ENCODE measurements at regions not wholly inside any gene's neighbourhood (a gene's known extent, or its start where the extent isn't known, plus 50 kb on each side); places are given as distances from the start of the nearest gene placed in this dataset.

GRCh38 chr6:169933251-169933821 lies 181.9 kb downstream of the ERMARD start:
- Histone ChIP-seq H4K20me1 (ENCODE audit: insufficient read depth, low read length) (no peaks in the 10 kb centered on the region), H3K9me3 (ENCODE audit: insufficient read depth, low read depth, low read length) (peaks cover 6% of the 10 kb centered on the region), H3K9ac (ENCODE audit: low read length) (no peak overlapping the region), H3K79me2 (ENCODE audit: insufficient read depth, low read length) (no peaks in the 10 kb centered on the region), H3K4me3 (ENCODE audit: insufficient read depth, low read depth, low read length) (no peak overlapping the region), H2AFZ (ENCODE audit: low read depth, low read length) (no peak overlapping the region), H3K27ac (ENCODE audit: low read depth, low read length) (no peak overlapping the region), H3K36me3 (ENCODE audit: insufficient read depth, low read length) (no peaks in the 10 kb centered on the region), H3K4me1 (ENCODE audit: insufficient read depth, low read length) (no peaks in the 10 kb centered on the region), H3K27me3 (ENCODE audit: insufficient read depth, low read length) (no peaks in the 10 kb centered on the region), H3K4me2 (ENCODE audit: low read length) (no peak overlapping the region)
- Mint-ChIP-seq H3K9me3 (ENCODE audit: unreplicated experiment) (peaks cover 6% of the 10 kb centered on the region), H3K4me1 (ENCODE audit: low read depth, unreplicated experiment) (peaks cover 5% of the 10 kb centered on the region), H3K27ac (ENCODE audit: unreplicated experiment) (no peak overlapping the region), H3K27me3 (ENCODE audit: low read depth, unreplicated experiment) (peaks cover 43% of the 10 kb centered on the region), H3K4me3 (ENCODE audit: unreplicated experiment) (no peak overlapping the region), H3K36me3 (ENCODE audit: low read depth, unreplicated experiment) (no peaks in the 10 kb centered on the region)
- no peak for DNase-seq (ENCODE audit: low read depth)
- no peak for FAIRE-seq
- no peak for TF ChIP-seq CTCF (IDR thresholded peaks at IDR 0.05; ENCODE audit: insufficient read depth, low read depth, low read length)
- TF ChIP-seq EZH2 (IDR thresholded peaks at IDR 0.05; ENCODE audit: insufficient read depth, low read length) = no peak

DNA sequence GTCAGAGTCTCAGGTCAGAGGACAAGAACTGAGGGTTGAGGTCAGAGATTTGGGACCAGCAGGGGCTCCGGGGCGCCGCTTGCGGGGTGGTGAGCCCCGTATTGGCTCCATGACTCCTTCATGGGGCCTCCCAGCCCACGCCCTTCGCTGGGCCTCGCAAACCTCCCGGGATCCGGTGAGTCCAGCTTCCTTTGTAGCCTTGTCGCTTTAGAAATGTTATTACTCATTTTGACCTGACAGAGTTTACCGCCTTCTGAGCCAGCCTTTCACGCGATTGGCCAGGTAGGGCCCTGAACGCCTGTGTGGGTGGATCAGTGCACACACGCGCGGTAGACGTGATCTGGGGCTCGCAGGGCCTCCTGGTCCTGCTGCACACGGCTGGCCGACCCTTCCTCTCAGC lies 181.1 kb downstream of the ERMARD start:
- no peak overlapping the region for H2AFZ ChIP-seq (ENCODE audit: low read depth, low read length)
- H3K9ac ChIP-seq (ENCODE audit: low read length) = no peak overlapping the region
- no peaks in the 10 kb centered on the region for H3K79me2 ChIP-seq (ENCODE audit: insufficient read depth, low read length)
- H3K4me1 Mint-ChIP-seq (ENCODE audit: low read depth, unreplicated experiment) = peaks cover 5% of the 10 kb centered on the region
- H3K4me3 ChIP-seq (ENCODE audit: insufficient read depth, low read depth, low read length) = no peak overlapping the region
- FAIRE-seq = no peak
- no peak for TF ChIP-seq CTCF (IDR thresholded peaks at IDR 0.05; ENCODE audit: insufficient read depth, low read depth, low read length)
- no peak for TF ChIP-seq EZH2 (IDR thresholded peaks at IDR 0.05; ENCODE audit: insufficient read depth, low read length)
- H3K27ac Mint-ChIP-seq (ENCODE audit: unreplicated experiment) = no peak overlapping the region
- H3K9me3 ChIP-seq (ENCODE audit: insufficient read depth, low read depth, low read length) = peaks cover 6% of the 10 kb centered on the region
- H3K27me3 ChIP-seq (ENCODE audit: insufficient read depth, low read length) = no peaks in the 10 kb centered on the region
- H3K4me1 ChIP-seq (ENCODE audit: insufficient read depth, low read length) = no peaks in the 10 kb centered on the region
- no peaks in the 10 kb centered on the region for H3K36me3 ChIP-seq (ENCODE audit: insufficient read depth, low read length)
- no peak for DNase-seq (ENCODE audit: low read depth)
- H3K36me3 Mint-ChIP-seq (ENCODE audit: low read depth, unreplicated experiment) = no peaks in the 10 kb centered on the region
- no peak overlapping the region for H3K4me2 ChIP-seq (ENCODE audit: low read length)
- H3K27ac ChIP-seq (ENCODE audit: low read depth, low read length) = no peak overlapping the region
- H3K4me3 Mint-ChIP-seq (ENCODE audit: unreplicated experiment) = no peak overlapping the region
- no peaks in the 10 kb centered on the region for H4K20me1 ChIP-seq (ENCODE audit: insufficient read depth, low read length)
- H3K9me3 Mint-ChIP-seq (ENCODE audit: unreplicated experiment) = peaks cover 6% of the 10 kb centered on the region
- H3K27me3 Mint-ChIP-seq (ENCODE audit: low read depth, unreplicated experiment) = peaks cover 39% of the 10 kb centered on the region

DNA sequence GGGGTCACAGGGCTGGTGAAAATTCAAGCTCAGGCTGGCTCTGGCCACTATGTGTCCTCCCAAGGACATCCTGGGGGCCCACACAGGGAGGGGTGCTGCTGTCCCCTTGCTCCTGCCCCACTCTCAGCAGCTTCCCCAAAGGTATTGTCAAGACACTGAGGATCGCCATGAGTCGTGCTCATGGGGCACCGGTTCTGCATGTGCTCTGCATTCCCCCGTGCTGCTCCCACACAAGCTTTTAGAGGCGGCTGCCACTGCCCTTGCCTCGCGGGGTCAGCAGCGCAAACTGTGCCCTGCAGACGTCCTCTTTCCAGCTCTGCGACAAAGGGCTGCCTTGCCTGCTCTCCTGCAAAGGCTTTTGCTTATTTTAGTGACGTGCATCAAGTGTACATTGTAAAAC lies 179.8 kb downstream of the ERMARD start:
- H3K4me1 Mint-ChIP-seq (ENCODE audit: low read depth, unreplicated experiment) = peaks cover 5% of the 10 kb centered on the region
- H3K27ac Mint-ChIP-seq (ENCODE audit: unreplicated experiment) = no peak overlapping the region

More for the DNA sequence above, 179.8 kb downstream of the ERMARD start:
- Histone ChIP-seq H3K36me3 (ENCODE audit: insufficient read depth, low read length) (no peaks in the 10 kb centered on the region), H3K27ac (ENCODE audit: low read depth, low read length) (no peak overlapping the region), H3K27me3 (ENCODE audit: insufficient read depth, low read length) (no peaks in the 10 kb centered on the region), H3K9me3 (ENCODE audit: insufficient read depth, low read depth, low read length) (peaks cover 10% of the 10 kb centered on the region), H4K20me1 (ENCODE audit: insufficient read depth, low read length) (no peaks in the 10 kb centered on the region), H3K79me2 (ENCODE audit: insufficient read depth, low read length) (no peaks in the 10 kb centered on the region), H3K4me3 (ENCODE audit: insufficient read depth, low read depth, low read length) (no peak overlapping the region), H3K9ac (ENCODE audit: low read length) (no peak overlapping the region), H3K4me2 (ENCODE audit: low read length) (no peak overlapping the region), H3K4me1 (ENCODE audit: insufficient read depth, low read length) (no peaks in the 10 kb centered on the region), H2AFZ (ENCODE audit: low read depth, low read length) (no peak overlapping the region)
- TF ChIP-seq CTCF (IDR thresholded peaks at IDR 0.05; ENCODE audit: insufficient read depth, low read depth, low read length) (no peak), EZH2 (IDR thresholded peaks at IDR 0.05; ENCODE audit: insufficient read depth, low read length) (no peak)
- H3K9me3 Mint-ChIP-seq (ENCODE audit: unreplicated experiment) = peaks cover 6% of the 10 kb centered on the region
- DNase-seq (ENCODE audit: low read depth) = no peak
- H3K4me3 Mint-ChIP-seq (ENCODE audit: unreplicated experiment) = no peak overlapping the region
- no peak for FAIRE-seq
- H3K27me3 Mint-ChIP-seq (ENCODE audit: low read depth, unreplicated experiment) = peaks cover 37% of the 10 kb centered on the region
- H3K36me3 Mint-ChIP-seq (ENCODE audit: low read depth, unreplicated experiment) = no peaks in the 10 kb centered on the region

All from astrocyte (in vitro differentiated cells and primary cell).